ENCODE measurements at regions not wholly inside any gene's neighbourhood (a gene's known extent, or its start where the extent isn't known, plus 50 kb on each side); places are given as distances from the start of the nearest gene placed in this dataset.

DNA sequence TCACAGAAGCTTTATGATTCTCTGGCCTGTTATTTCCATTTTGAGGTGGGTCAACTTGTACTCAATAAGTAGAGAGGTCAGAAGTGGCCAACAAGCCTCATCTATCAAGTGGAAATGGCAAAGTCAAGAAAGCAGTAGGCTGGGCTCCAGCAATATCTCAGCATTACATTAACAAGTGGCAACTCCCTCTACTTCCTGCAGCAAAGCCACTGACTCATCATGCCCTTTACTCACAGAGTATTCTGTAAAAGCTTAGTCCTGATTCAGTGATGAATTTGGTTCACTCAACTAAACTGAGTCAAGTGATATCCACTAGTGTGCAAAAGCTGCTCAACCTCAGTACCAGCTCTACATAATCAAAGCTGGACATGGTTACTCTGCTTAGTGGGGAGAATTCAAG lies 954.6 kb downstream of the EPHA3 start (continued):
- TF ChIP-seq, protein P1, sequence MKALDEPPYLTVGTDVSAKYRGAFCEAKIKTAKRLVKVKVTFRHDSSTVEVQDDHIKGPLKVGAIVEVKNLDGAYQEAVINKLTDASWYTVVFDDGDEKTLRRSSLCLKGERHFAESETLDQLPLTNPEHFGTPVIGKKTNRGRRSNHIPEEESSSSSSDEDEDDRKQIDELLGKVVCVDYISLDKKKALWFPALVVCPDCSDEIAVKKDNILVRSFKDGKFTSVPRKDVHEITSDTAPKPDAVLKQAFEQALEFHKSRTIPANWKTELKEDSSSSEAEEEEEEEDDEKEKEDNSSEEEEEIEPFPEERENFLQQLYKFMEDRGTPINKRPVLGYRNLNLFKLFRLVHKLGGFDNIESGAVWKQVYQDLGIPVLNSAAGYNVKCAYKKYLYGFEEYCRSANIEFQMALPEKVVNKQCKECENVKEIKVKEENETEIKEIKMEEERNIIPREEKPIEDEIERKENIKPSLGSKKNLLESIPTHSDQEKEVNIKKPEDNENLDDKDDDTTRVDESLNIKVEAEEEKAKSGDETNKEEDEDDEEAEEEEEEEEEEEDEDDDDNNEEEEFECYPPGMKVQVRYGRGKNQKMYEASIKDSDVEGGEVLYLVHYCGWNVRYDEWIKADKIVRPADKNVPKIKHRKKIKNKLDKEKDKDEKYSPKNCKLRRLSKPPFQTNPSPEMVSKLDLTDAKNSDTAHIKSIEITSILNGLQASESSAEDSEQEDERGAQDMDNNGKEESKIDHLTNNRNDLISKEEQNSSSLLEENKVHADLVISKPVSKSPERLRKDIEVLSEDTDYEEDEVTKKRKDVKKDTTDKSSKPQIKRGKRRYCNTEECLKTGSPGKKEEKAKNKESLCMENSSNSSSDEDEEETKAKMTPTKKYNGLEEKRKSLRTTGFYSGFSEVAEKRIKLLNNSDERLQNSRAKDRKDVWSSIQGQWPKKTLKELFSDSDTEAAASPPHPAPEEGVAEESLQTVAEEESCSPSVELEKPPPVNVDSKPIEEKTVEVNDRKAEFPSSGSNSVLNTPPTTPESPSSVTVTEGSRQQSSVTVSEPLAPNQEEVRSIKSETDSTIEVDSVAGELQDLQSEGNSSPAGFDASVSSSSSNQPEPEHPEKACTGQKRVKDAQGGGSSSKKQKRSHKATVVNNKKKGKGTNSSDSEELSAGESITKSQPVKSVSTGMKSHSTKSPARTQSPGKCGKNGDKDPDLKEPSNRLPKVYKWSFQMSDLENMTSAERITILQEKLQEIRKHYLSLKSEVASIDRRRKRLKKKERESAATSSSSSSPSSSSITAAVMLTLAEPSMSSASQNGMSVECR (CRISPR knock-in tag; IDR thresholded peaks at IDR 0.05) = no peak
- TF ChIP-seq HDAC3 (IDR thresholded peaks at IDR 0.05; ENCODE audit: borderline replicate concordance, partially characterized antibody) = no peak
- no peak for TF ChIP-seq POU5F1 (IDR thresholded peaks at IDR 0.05; ENCODE audit: borderline replicate concordance, low read depth, low read length, partially characterized antibody)
- TF ChIP-seq HLTF (IDR thresholded peaks at IDR 0.05) = no peak
- TF ChIP-seq MYC (IDR thresholded peaks at IDR 0.05; ENCODE audit: low read depth, low read length) = no peak
- no peak for TF ChIP-seq MYC (CRISPR knock-in tag; IDR thresholded peaks at IDR 0.05; ENCODE audit: borderline replicate concordance, low read depth)
- no peak for TF ChIP-seq PTTG1 (tag; IDR thresholded peaks at IDR 0.05; ENCODE audit: low read depth)
- no peak for TF ChIP-seq HMG20A (CRISPR knock-in tag; conservative IDR thresholded peaks at IDR 0.05)
- no peak for TF ChIP-seq MECOM (CRISPR knock-in tag; IDR thresholded peaks at IDR 0.05)
- no peak for TF ChIP-seq TSC22D4 (tag; IDR thresholded peaks at IDR 0.05)
- no peak for TF ChIP-seq FOXA3 (CRISPR knock-in tag; conservative IDR thresholded peaks at IDR 0.05 in 1 of 2, IDR thresholded peaks at IDR 0.05 in 1 of 2)
- no peak for TF ChIP-seq KLF6 (CRISPR knock-in tag; IDR thresholded peaks at IDR 0.05; ENCODE audit: borderline replicate concordance)
- TF ChIP-seq ZNF174 (CRISPR knock-in tag; IDR thresholded peaks at IDR 0.05) = no peak
- TF ChIP-seq RAD51 (IDR thresholded peaks at IDR 0.05; ENCODE audit: borderline replicate concordance, low read depth) = no peak
